Limb (tissue), 2 donors: ENCODE measurements at regions not wholly inside any gene's neighbourhood (a gene's known extent, or its start where the extent isn't known, plus 50 kb on each side); places are given as distances from the start of the nearest gene placed in this dataset.
"Not testable (repeated sequence)": the region's sequence is repeated elsewhere in the genome, so short reads cannot be mapped to it uniquely, and the experiment has no call there.

Source experiments
- DNase-seq, 2 donors: peaks; one replicate each; pipeline ENCODE4 v3.0.0-alpha.2; 2016; ENCODE audit errors: extremely low spot score in 2 of 2

GRCh38 chr13:104705031-104705750 is 1639.0 kb upstream of the SLC10A2 start:
- no peak for DNase-seq

- DNase-seq, result no peak
These were observed 1635.4 kb upstream of the SLC10A2 start for GRCh38 chr13:104701591-104701990.

- DNase-seq, result no peak
These were observed 1628.2 kb upstream of the SLC10A2 start for GRCh38 chr13:104694397-104694796.

GRCh38 chr13:104693126-104693525 is 1626.9 kb upstream of the SLC10A2 start:
- DNase-seq, result no peak

- no peak for DNase-seq
These were observed 1625.7 kb upstream of the SLC10A2 start for GRCh38 chr13:104691767-104692467.

GRCh38 chr13:104686484-104686883 is 1620.3 kb upstream of the SLC10A2 start:
- no peak for DNase-seq

GRCh38 chr13:104683789-104684188 is 1617.6 kb upstream of the SLC10A2 start:
- DNase-seq, result no peak

- DNase-seq, result no peak
These were observed 1611.9 kb upstream of the SLC10A2 start for GRCh38 chr13:104678161-104678560.

GRCh38 chr13:104671901-104672300 is 1605.7 kb upstream of the SLC10A2 start:
- DNase-seq, result no peak

GRCh38 chr13:104657196-104657595 is 1591.0 kb upstream of the SLC10A2 start:
- no peak for DNase-seq

GRCh38 chr13:104650431-104650830 is 1584.2 kb upstream of the SLC10A2 start:
- DNase-seq, result no peak

GRCh38 chr13:104648291-104648690 is 1582.1 kb upstream of the SLC10A2 start:
- DNase-seq, result no peak

GRCh38 chr13:104645786-104646185 is 1579.6 kb upstream of the SLC10A2 start:
- no peak for DNase-seq

- DNase-seq, result no peak
These were observed 1575.1 kb upstream of the SLC10A2 start for GRCh38 chr13:104641309-104641708.

- no peak for DNase-seq
These were observed 1569.7 kb upstream of the SLC10A2 start for GRCh38 chr13:104635879-104636278.

GRCh38 chr13:104634016-104634415 is 1567.8 kb upstream of the SLC10A2 start:
- no peak for DNase-seq

- DNase-seq, result no peak
These were observed 1566.5 kb upstream of the SLC10A2 start for GRCh38 chr13:104632736-104633135.

GRCh38 chr13:104625201-104625600 is 1559.0 kb upstream of the SLC10A2 start:
- DNase-seq, result no peak

- DNase-seq, result no peak
These were observed 1550.8 kb upstream of the SLC10A2 start for GRCh38 chr13:104616990-104617389.

GRCh38 chr13:104614361-104615145 is 1548.3 kb upstream of the SLC10A2 start:
- DNase-seq, result no peak

GRCh38 chr13:104608331-104608730 is 1542.1 kb upstream of the SLC10A2 start:
- DNase-seq, result no peak

GRCh38 chr13:104605435-104605834 is 1539.2 kb upstream of the SLC10A2 start:
- not testable (repeated sequence) for DNase-seq
